Trophoblast cell (in vitro differentiated cells and primary cell): ENCODE measurements at regions not wholly inside any gene's neighbourhood (a gene's known extent, or its start where the extent isn't known, plus 50 kb on each side); places are given as distances from the start of the nearest gene placed in this dataset.

ENCODE experiments used
- DNase-seq, 2 donors: peaks; one replicate each; pipeline ENCODE4 v3.0.0-alpha.2; 2016
- H2AFZ ChIP-seq: 2 replicates; pipeline ENCODE4 v1.6.1; 2013; ENCODE audit warnings: low read length, moderate library complexity, mild to moderate bottlenecking; ENCODE audit not compliant: insufficient read depth, poor library complexity
- H2AK5ac ChIP-seq: 2 replicates; pipeline ENCODE4 v1.6.1; 2013; ENCODE audit warnings: mild to moderate bottlenecking, low read length
- H2BK120ac ChIP-seq: 2 replicates; pipeline ENCODE4 v1.6.1; 2013; ENCODE audit warnings: low read length, mild to moderate bottlenecking, moderate library complexity; ENCODE audit not compliant: insufficient read depth, poor library complexity
- H2BK12ac ChIP-seq: 2 replicates; pipeline ENCODE4 v1.6.1; 2013; ENCODE audit warnings: mild to moderate bottlenecking, low read length, moderate library complexity
- H2BK5ac ChIP-seq: 2 replicates; pipeline ENCODE4 v1.6.1; 2013; ENCODE audit warnings: low read length, low read depth, moderate library complexity, mild to moderate bottlenecking; ENCODE audit not compliant: poor library complexity
- H3K14ac ChIP-seq: 2 replicates; pipeline ENCODE4 v1.6.1; 2013; ENCODE audit warnings: mild to moderate bottlenecking, low read length
- H3K18ac ChIP-seq: 2 replicates; pipeline ENCODE4 v1.6.1; 2013; ENCODE audit warnings: mild to moderate bottlenecking, low read length
- H3K23ac ChIP-seq: 2 replicates; pipeline ENCODE4 v1.6.1; 2013; ENCODE audit warnings: low read length
- H3K27ac ChIP-seq: 2 replicates; pipeline ENCODE4 v1.5.1; 2013; ENCODE audit warnings: low read depth, mild to moderate bottlenecking, inconsistent platforms, low read length, moderate library complexity
- H3K27me3 ChIP-seq: 2 replicates; pipeline ENCODE4 v1.6.1; 2013; ENCODE audit warnings: inconsistent platforms, mild to moderate bottlenecking, low read length, moderate library complexity; ENCODE audit not compliant: insufficient read depth
- H3K36me3 ChIP-seq, 2 experiments: 1 replicate in 1 of 2; 2 replicates in 1 of 2; pipeline ENCODE4 v1.6.1; 2013; ENCODE audit warnings: low read length in 2 of 2, mild to moderate bottlenecking in 2 of 2, moderate library complexity in 1 of 2; ENCODE audit not compliant: insufficient read depth in 2 of 2, control insufficient read depth in 1 of 2
- H3K4ac ChIP-seq: 2 replicates; pipeline ENCODE4 v1.6.1; 2013; ENCODE audit warnings: low read depth, mild to moderate bottlenecking, low read length, moderate library complexity
- H3K4me1 ChIP-seq, 2 experiments: 1 replicate in 1 of 2; 2 replicates in 1 of 2; pipeline ENCODE4 v1.6.1; 2013; ENCODE audit warnings: low read length in 2 of 2, mild to moderate bottlenecking in 2 of 2, moderate library complexity in 1 of 2; ENCODE audit not compliant: insufficient read depth in 2 of 2, control insufficient read depth in 1 of 2
- H3K4me2 ChIP-seq: 2 replicates; pipeline ENCODE4 v1.6.1; 2013; ENCODE audit warnings: inconsistent platforms, mild to moderate bottlenecking, low read length, moderate library complexity
- H3K4me3 ChIP-seq: 2 replicates; pipeline ENCODE4 v1.5.1; 2013; ENCODE audit warnings: mild to moderate bottlenecking, low read depth, low read length, inconsistent platforms
- H3K79me1 ChIP-seq: one replicate; pipeline ENCODE4 v1.6.1; 2013; ENCODE audit warnings: low read length
- H3K79me2 ChIP-seq: 2 replicates; pipeline ENCODE4 v1.6.1; 2013; ENCODE audit warnings: low read length, mild to moderate bottlenecking; ENCODE audit not compliant: control insufficient read depth, insufficient read depth, poor library complexity
- H3K9ac ChIP-seq: 2 replicates; pipeline ENCODE4 v1.6.1; 2013; ENCODE audit warnings: mild to moderate bottlenecking, low read length
- H3K9me3 ChIP-seq: 2 replicates; pipeline ENCODE4 v1.6.1; 2013; ENCODE audit warnings: low read depth, mild to moderate bottlenecking, control low read depth, inconsistent platforms, low read length; ENCODE audit not compliant: insufficient read depth
- H4K12ac ChIP-seq: 2 replicates; pipeline ENCODE4 v1.6.1; 2013; ENCODE audit warnings: low read depth, mild to moderate bottlenecking, low read length, moderate library complexity
- H4K8ac ChIP-seq: 2 replicates; pipeline ENCODE4 v1.6.1; 2013; ENCODE audit warnings: low read depth, mild to moderate bottlenecking, low read length, moderate library complexity
- H4K91ac ChIP-seq: one replicate; pipeline ENCODE4 v1.6.1; 2013; ENCODE audit warnings: low read depth, mild to moderate bottlenecking, low read length, moderate library complexity
- WGBS: extraction: QIAGEN DNeasy Blood & Tissue Kit; methylation state at CpG from one replicate; pipeline ENCODE4 v1.1.7; 2013; ENCODE audit warnings: missing lambda C conversion rate; ENCODE audit not compliant: insufficient read length, insufficient coverage; ENCODE audit errors: extremely low coverage; 5-methylcytosine and 5-hydroxymethylcytosine counted together

- Histone ChIP-seq H3K9ac (no peak overlapping the region), H4K8ac (no peak overlapping the region), H3K36me3 (peaks cover 0 to 3% of the 10 kb centered on the region in 2 experiments), H2BK120ac (no peak overlapping the region), H2AK5ac (no peak overlapping the region), H3K9me3 (no peaks in the 10 kb centered on the region), H3K18ac (no peak overlapping the region), H3K23ac (no peak overlapping the region), H3K27me3 (no peaks in the 10 kb centered on the region), H2AFZ (no peak overlapping the region), H3K14ac (no peak overlapping the region), H2BK12ac (no peak overlapping the region), H3K79me1 (peaks cover 1% of the 10 kb centered on the region), H3K4me1 (no peaks in the 10 kb centered on the region), H3K4me2 (no peak overlapping the region), H2BK5ac (no peak overlapping the region), H4K12ac (no peak overlapping the region), H3K27ac (no peak overlapping the region), H3K4me3 (no peak overlapping the region), H3K4ac (no peak overlapping the region), H4K91ac (no peak overlapping the region), H3K79me2 (no peaks in the 10 kb centered on the region)
- no peak for DNase-seq
Measured at GRCh38 chr2:150888337-150888736, 373.3 kb downstream of the RBM43 start.

GRCh38 chr2:150887926-150888325, 373.7 kb downstream of the RBM43 start:
- no peaks in the 10 kb centered on the region for H3K9me3 ChIP-seq
- no peaks in the 10 kb centered on the region for H3K27me3 ChIP-seq
- H4K12ac ChIP-seq: no peak overlapping the region
- no peak overlapping the region for H4K8ac ChIP-seq
- H3K23ac ChIP-seq: no peak overlapping the region
- H3K79me1 ChIP-seq: peaks cover 1% of the 10 kb centered on the region
- no peak for DNase-seq
- H2BK5ac ChIP-seq: no peak overlapping the region
- no peak overlapping the region for H2BK12ac ChIP-seq
- H2BK120ac ChIP-seq: no peak overlapping the region
- H3K14ac ChIP-seq: no peak overlapping the region
- H3K27ac ChIP-seq: no peak overlapping the region
- H4K91ac ChIP-seq: no peak overlapping the region
- H3K79me2 ChIP-seq: no peaks in the 10 kb centered on the region
- H2AK5ac ChIP-seq: no peak overlapping the region
- no peak overlapping the region for H2AFZ ChIP-seq
- no CpG with 5 or more reads among the region's 3 CpGs for WGBS
- H3K4ac ChIP-seq: no peak overlapping the region
- H3K9ac ChIP-seq: no peak overlapping the region
- H3K4me1 ChIP-seq: no peaks in the 10 kb centered on the region
- H3K36me3 ChIP-seq: peaks cover 0 to 3% of the 10 kb centered on the region in 2 experiments
- H3K4me2 ChIP-seq: no peak overlapping the region
- no peak overlapping the region for H3K4me3 ChIP-seq
- no peak overlapping the region for H3K18ac ChIP-seq

GRCh38 chr2:150885774-150886386, 375.8 kb downstream of the RBM43 start:
- no peaks in the 10 kb centered on the region for H3K9me3 ChIP-seq
- no peaks in the 10 kb centered on the region for H3K79me2 ChIP-seq
- H2BK5ac ChIP-seq: no peak overlapping the region
- no peak overlapping the region for H3K4me2 ChIP-seq
- no peak overlapping the region for H4K8ac ChIP-seq
- no peak overlapping the region for H3K23ac ChIP-seq
- peaks cover 2 to 3% of the 10 kb centered on the region in 2 experiments for H3K36me3 ChIP-seq
- H4K91ac ChIP-seq: no peak overlapping the region
- no peak overlapping the region for H2AK5ac ChIP-seq
- no peak overlapping the region for H3K18ac ChIP-seq
- peaks cover 1% of the 10 kb centered on the region for H3K79me1 ChIP-seq
- no peak overlapping the region for H3K27ac ChIP-seq
- H2BK120ac ChIP-seq: no peak overlapping the region
- DNase-seq: no peak
- H2BK12ac ChIP-seq: no peak overlapping the region
- WGBS: no CpG with 5 or more reads among the region's 3 CpGs
- H3K14ac ChIP-seq: no peak overlapping the region
- H3K27me3 ChIP-seq: no peaks in the 10 kb centered on the region
- no peak overlapping the region for H2AFZ ChIP-seq
- no peak overlapping the region for H3K9ac ChIP-seq
- H3K4me1 ChIP-seq: no peaks in the 10 kb centered on the region
- H4K12ac ChIP-seq: no peak overlapping the region
- H3K4ac ChIP-seq: no peak overlapping the region
- H3K4me3 ChIP-seq: no peak overlapping the region

GRCh38 chr2:150885236-150885635, 376.4 kb downstream of the RBM43 start:
- no peak overlapping the region for H2AK5ac ChIP-seq
- H2BK5ac ChIP-seq: no peak overlapping the region
- H3K9ac ChIP-seq: no peak overlapping the region
- no CpG with 5 or more reads among the region's 1 CpG for WGBS
- no peak overlapping the region for H2BK120ac ChIP-seq
- H3K27me3 ChIP-seq: no peaks in the 10 kb centered on the region
- no peaks in the 10 kb centered on the region for H3K4me1 ChIP-seq
- H3K79me2 ChIP-seq: no peaks in the 10 kb centered on the region
- H2BK12ac ChIP-seq: no peak overlapping the region
- DNase-seq: no peak
- H4K8ac ChIP-seq: no peak overlapping the region
- peaks cover 1% of the 10 kb centered on the region for H3K79me1 ChIP-seq
- no peak overlapping the region for H3K27ac ChIP-seq
- no peak overlapping the region for H4K12ac ChIP-seq
- peaks cover 2 to 3% of the 10 kb centered on the region in 2 experiments for H3K36me3 ChIP-seq
- H3K9me3 ChIP-seq: no peaks in the 10 kb centered on the region
- no peak overlapping the region for H3K4me2 ChIP-seq
- no peak overlapping the region for H3K4me3 ChIP-seq
- H3K14ac ChIP-seq: no peak overlapping the region
- no peak overlapping the region for H4K91ac ChIP-seq
- no peak overlapping the region for H3K18ac ChIP-seq
- H3K4ac ChIP-seq: no peak overlapping the region
- no peak overlapping the region for H2AFZ ChIP-seq
- no peak overlapping the region for H3K23ac ChIP-seq
